HG03354 (cell line): ENCODE measurements at regions not wholly inside any gene's neighbourhood (a gene's known extent, or its start where the extent isn't known, plus 50 kb on each side); places are given as distances from the start of the nearest gene placed in this dataset.
A peak's percentile ranks its signal among the peaks of the same experiment; 100 is the strongest.

Experiments
- ATAC-seq: cut with Tn5 transposase; IDR thresholded peaks from one replicate; pipeline ENCODE4 v1.9.1; 2021; ENCODE audit warnings: mild to moderate bottlenecking; ENCODE audit not compliant: unreplicated experiment, poor library complexity, severe bottlenecking

DNA sequence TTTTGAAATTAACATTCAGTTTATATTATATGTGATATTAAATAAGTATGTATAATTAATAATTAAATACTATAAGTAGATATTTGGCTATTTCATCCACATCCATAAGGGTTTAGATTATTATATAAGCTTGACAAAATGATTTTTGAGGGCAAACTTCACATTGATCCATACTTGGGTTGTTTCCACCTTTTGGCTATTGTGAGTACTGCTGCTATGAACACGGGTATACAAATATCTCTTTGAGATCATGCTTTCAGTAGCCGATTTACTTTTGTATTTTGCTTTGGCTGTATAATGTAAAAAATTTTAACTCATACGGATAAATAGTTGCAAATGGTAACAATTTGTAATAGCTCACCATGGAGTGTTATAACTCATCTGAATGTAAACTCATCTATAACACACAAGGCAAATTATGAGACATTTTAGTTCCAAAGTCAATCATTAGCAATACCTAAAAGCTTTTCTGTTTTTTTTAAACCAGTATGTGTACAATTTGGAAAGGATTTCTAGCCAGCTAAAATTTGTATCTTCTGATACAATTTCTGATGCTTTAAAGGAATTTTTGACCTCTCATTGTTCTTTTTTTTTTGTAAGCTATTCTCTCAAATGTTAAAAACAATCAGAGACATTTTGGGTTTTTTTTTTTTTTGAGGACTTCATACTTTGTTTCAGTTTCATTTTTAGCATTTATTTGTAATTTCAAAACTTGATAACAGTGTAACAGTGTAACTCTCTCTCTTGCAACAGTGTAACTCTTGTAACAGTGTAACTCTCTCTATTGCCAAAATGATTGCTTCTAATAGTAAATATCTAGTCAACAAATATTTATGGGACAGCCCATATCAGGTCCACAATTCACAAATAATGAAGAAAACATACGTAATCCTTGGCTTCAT lies 51.8 kb upstream of the ARX start:
- peak; percentile 73 for ATAC-seq

- no peak for ATAC-seq
Measured at GRCh38 chrX:25066131-25066530, 50.4 kb upstream of the ARX start.
